HG02678 (cell line): ENCODE measurements at regions not wholly inside any gene's neighbourhood (a gene's known extent, or its start where the extent isn't known, plus 50 kb on each side); places are given as distances from the start of the nearest gene placed in this dataset.

Source experiments
- ATAC-seq: cut with Tn5 transposase; IDR thresholded peaks from one replicate; pipeline ENCODE4 v1.9.1; 2021; ENCODE audit warnings: mild to moderate bottlenecking, moderate library complexity; ENCODE audit not compliant: unreplicated experiment

GRCh38 chr11:32003335-32003734 is 87.5 kb upstream of the RCN1 start:
- ATAC-seq: no peak

- ATAC-seq: no peak
These were observed 88.6 kb upstream of the RCN1 start for GRCh38 chr11:32002311-32002710.

GRCh38 chr11:31997955-31998354 is 92.9 kb upstream of the RCN1 start:
- ATAC-seq: no peak

- no peak for ATAC-seq
These were observed 94.6 kb upstream of the RCN1 start for GRCh38 chr11:31996159-31996881.

GRCh38 chr11:31995525-31996094 is 95.3 kb upstream of the RCN1 start:
- peak; percentile 90 for ATAC-seq

GRCh38 chr11:31995032-31995431 is 95.8 kb upstream of the RCN1 start:
- ATAC-seq: no peak

GRCh38 chr11:31987118-31988005 is 103.5 kb upstream of the RCN1 start:
- ATAC-seq: no peak

GRCh38 chr11:31986201-31986889 is 104.5 kb upstream of the RCN1 start:
- no peak for ATAC-seq

GRCh38 chr11:31981457-31981856 is 109.4 kb upstream of the RCN1 start:
- no peak for ATAC-seq

- ATAC-seq: no peak
These were observed 113.5 kb upstream of the RCN1 start for GRCh38 chr11:31977343-31977742.

GRCh38 chr11:31974366-31975136 is 116.3 kb upstream of the RCN1 start:
- ATAC-seq: no peak

- ATAC-seq: no peak
These were observed 117.7 kb upstream of the RCN1 start for GRCh38 chr11:31973172-31973571.

GRCh38 chr11:31972623-31973022 is 118.3 kb upstream of the RCN1 start:
- ATAC-seq: no peak

- ATAC-seq: no peak
These were observed 121.5 kb upstream of the RCN1 start for GRCh38 chr11:31969359-31969702.

- ATAC-seq: no peak
These were observed 122.2 kb upstream of the RCN1 start for GRCh38 chr11:31968461-31969358.

GRCh38 chr11:31967404-31968130 is 123.3 kb upstream of the RCN1 start:
- no peak for ATAC-seq

GRCh38 chr11:31966846-31967245 is 124.0 kb upstream of the RCN1 start:
- no peak for ATAC-seq

- ATAC-seq: no peak
These were observed 126.7 kb upstream of the RCN1 start for GRCh38 chr11:31964181-31964580.

GRCh38 chr11:31960126-31960525 is 130.7 kb upstream of the RCN1 start:
- no peak for ATAC-seq
